T47D (cell line): ENCODE measurements at regions not wholly inside any gene's neighbourhood (a gene's known extent, or its start where the extent isn't known, plus 50 kb on each side); places are given as distances from the start of the nearest gene placed in this dataset.
"Not testable (repeated sequence)": the region's sequence is repeated elsewhere in the genome, so short reads cannot be mapped to it uniquely, and the experiment has no call there.

Experiments used
- DNase-seq, 2 experiments: peaks; one replicate each; pipeline versions ENCODE4 v3.0.0 to v3.0.0-alpha.2; 2011 to 2012; ENCODE audit warnings: low read depth in 1 of 2, low spot score in 1 of 2
- JUND ChIP-seq: IDR thresholded peaks from 2 replicates; pipeline ENCODE4 v1.6.1; 2012; ENCODE audit warnings: low read depth
- in situ Hi-C: cut with HindIII; loops from 2 replicates; pipeline ENCODE4 v1.10.0; 2016; ENCODE audit warnings: low sequenced_read_pairs, low pct_unique_long_range_greater_than_20kb

DNA sequence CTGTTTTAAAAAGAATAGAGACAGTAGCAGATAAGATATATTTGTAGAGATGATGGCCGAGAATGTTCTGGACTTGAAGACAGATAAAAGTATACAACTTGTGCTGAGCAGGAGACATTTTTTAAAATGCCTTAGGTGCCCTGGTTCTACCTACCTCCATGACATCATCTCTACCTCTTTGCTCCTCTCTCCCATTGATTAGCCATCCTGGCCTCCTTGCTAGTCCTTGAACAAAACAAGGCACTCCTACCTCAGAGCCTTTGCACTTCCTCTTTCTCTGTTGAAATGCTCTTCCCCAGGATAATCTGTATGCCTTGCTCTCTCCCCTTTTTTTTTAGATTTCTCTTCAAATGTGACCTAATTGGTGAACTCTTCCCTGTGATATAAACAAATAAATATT, 92.6 kb upstream of the MAGI3 start:
- TF ChIP-seq JUND, result no peak
- in situ Hi-C loops, result no loop called here

DNA sequence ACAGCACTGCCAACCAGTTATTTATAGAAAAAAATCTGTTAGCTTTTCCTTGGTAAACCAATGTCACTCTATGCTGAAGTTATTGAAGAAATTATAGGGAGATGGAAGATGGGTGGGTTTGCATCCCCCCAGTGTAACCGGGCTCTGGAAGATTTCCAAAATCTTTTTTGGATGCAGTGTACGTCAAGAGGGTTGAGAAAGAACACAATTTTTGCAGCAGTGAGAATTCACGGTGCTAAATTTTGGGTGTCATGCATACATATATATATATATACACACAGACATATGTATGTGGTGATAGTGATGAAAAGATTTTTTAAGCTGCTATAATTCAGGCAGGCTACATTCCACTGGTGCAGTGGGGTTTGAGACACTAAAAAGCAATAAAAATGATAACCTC, 91.4 kb upstream of the MAGI3 start:
- no peak for TF ChIP-seq JUND
- DNase-seq, result no peak
- in situ Hi-C loops, result no loop called here

More for the DNA sequence above, 92.6 kb upstream of the MAGI3 start:
- no peak for DNase-seq

GRCh38 chr1:113302636-113303035, 87.7 kb upstream of the MAGI3 start:
- in situ Hi-C loops, result no loop called here
- no peak for TF ChIP-seq JUND
- DNase-seq, result no peak

- in situ Hi-C loops, result no loop called here
- no peak for DNase-seq
- TF ChIP-seq JUND, result no peak
These were observed 87.0 kb upstream of the MAGI3 start for GRCh38 chr1:113303267-113303666.

GRCh38 chr1:113305029-113305428, 85.3 kb upstream of the MAGI3 start:
- DNase-seq, in situ Hi-C loops: not testable (repeated sequence)

DNA sequence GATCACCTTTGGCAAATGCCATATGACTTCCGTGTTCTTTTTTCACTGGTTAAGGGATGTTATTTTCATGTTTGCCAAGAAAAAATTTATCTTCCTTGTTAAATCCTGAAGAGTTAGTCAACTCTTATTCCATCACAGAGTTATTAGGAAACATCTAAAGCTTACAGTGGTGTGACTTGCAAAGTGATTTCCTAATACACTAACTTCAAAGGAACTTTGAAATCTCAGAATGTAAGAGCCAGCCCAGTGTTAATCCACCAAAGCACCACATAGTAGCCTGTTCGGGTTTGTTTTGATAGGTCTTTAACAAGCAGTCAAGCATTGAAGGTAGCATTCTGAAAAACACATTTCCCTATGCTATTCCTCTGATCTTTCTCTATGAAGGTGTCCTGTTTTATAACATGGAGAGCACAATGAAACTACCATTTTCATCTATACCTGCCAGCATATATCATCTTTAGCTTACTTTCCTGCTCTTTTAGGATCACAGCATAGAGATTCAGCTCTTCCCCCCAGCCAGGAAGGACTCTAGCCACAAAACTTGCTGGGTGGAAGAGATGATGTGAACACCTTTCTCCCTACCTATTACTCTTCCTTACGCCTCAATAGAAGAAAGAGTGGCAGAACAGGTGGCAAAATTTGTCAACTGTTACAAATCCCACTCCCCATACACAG, 82.4 kb upstream of the MAGI3 start:
- in situ Hi-C loops, result no loop called here
- DNase-seq, result no peak
- no peak for TF ChIP-seq JUND

DNA sequence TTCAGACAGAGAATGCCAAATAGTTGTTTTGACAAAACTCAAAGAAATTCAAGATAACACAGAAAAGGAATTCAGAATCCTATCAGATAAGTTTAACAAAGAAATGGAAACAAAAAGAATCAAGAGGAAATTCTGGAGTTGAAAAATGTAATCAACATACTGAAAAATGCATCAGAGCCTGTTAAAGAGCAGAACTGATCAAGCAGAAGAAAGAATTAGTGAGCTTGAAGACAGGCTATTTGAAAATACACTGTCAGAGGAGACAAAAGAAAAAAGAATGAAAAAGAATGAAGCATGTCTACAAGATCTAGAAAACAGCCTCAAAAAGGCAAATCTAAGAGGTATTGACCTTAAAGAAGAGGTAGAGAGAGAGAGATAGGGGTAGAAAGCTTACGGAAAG, 77.7 kb upstream of the MAGI3 start:
- DNase-seq, in situ Hi-C loops: not testable (repeated sequence)

- DNase-seq, result no peak
- in situ Hi-C loops, result no loop called here
These were observed 75.7 kb upstream of the MAGI3 start for GRCh38 chr1:113314600-113314999.

GRCh38 chr1:113320272-113320671, 70.0 kb upstream of the MAGI3 start:
- no peak for DNase-seq
- in situ Hi-C loops, result no loop called here
- TF ChIP-seq JUND, result no peak

More at GRCh38 chr1:113314600-113314999, 75.7 kb upstream of the MAGI3 start:
- TF ChIP-seq JUND, result no peak

DNA sequence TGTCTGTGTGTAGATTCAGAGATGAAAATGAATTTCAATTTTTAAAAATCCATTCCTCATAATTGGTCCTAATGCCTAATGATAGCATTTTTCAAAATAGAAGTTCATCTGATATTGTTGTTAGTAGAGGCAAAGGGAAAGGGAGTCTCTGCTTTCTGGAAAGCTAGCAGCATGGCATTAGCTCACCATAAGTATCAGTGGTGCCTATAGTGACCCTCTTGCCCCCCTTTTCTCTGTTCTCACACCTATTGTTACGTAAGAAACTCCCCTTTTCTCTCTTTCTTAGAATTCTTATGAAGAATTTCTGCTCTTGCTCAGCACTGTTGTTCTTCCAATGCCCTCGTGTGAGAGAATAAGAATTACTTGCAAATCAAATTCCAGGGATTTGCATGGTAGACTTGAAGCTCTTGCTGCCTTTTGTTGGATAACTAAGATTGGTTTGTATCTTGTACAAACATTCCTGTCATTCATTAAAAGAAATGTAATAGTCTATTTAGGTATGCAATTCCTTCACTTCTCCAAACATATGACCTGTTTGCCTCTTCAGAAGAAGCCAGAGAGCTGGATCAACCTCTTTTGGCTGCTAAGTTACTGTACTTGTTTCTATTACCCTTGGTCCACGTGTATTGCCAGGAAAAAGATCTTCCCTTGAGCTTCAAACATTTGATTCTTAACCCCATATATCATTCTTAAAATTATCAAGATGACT, 69.2 kb upstream of the MAGI3 start:
- in situ Hi-C loops, result no loop called here
- TF ChIP-seq JUND, result no peak
- DNase-seq, result peak; percentile 1 to 9

DNA sequence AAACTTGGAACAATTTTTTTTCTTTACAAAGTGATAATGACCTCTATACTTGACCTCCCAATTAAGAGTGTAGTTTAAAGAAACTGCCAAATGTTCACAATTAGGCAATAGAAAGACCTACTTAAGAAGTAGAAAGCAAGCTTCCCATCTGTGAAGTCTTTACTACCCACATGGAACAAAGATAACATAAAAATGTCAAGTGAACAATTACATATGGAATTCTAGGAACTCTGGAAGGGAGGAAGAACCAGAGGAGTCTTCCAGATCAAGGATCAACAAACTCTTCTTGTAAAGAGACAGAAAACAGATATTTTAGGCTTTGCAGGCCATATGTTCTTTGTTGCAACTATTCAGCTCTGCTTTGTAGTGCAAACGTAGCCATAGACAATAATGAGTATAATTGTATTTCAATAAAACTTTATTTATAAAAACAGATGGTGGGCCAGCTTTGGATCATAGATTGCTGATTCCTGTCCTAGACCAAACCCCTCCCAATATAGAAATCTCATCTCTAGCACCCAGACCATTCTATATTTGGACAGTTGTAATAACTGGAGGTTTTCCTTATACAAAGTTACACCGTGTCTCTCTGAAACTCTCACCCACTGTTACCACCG, 68.4 kb upstream of the MAGI3 start:
- no peak for TF ChIP-seq JUND
- in situ Hi-C loops, result no loop called here
- no peak for DNase-seq

- DNase-seq, result no peak
- in situ Hi-C loops, result no loop called here
- no peak for TF ChIP-seq JUND
These were observed 67.9 kb upstream of the MAGI3 start for GRCh38 chr1:113322439-113322838.

DNA sequence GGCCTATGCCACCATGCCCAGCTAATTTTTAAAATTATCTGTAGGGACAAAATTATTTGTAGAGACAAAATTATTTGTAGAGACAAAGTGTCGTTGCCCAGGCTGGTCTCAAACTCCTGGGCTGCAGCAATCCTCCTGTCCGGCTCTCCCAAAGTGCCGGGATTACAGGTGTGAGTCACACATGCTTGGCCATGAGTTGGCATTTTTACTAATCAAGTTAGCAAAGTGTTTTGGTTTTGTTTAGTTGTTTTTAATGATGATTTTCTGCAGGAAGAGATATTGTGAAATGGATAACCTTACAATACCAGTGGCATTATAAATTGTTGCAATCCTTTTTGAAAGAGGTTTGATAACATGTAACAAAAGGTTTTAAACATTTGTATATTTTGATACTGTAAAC, 65.3 kb upstream of the MAGI3 start:
- in situ Hi-C loops, result no loop called here
- no peak for TF ChIP-seq JUND
- DNase-seq, result no peak
